ENCODE measurements at regions not wholly inside any gene's neighbourhood (a gene's known extent, or its start where the extent isn't known, plus 50 kb on each side); places are given as distances from the start of the nearest gene placed in this dataset.
"Not testable (repeated sequence)": the region's sequence is repeated elsewhere in the genome, so short reads cannot be mapped to it uniquely, and the experiment has no call there.

GRCh38 chr12:90687682-90688081 lies 267.3 kb downstream of the CCER1 start:
- not testable (repeated sequence) for DNase-seq

GRCh38 chr12:90683871-90684270 lies 271.1 kb downstream of the CCER1 start:
- DNase-seq = no peak

- peak; percentile 8 for DNase-seq
These were observed 272.6 kb downstream of the CCER1 start for GRCh38 chr12:90682398-90682797.

GRCh38 chr12:90679674-90680073 lies 275.3 kb downstream of the CCER1 start:
- no peak for DNase-seq

GRCh38 chr12:90677552-90677951 lies 277.4 kb downstream of the CCER1 start:
- no peak for DNase-seq

GRCh38 chr12:90677055-90677454 lies 277.9 kb downstream of the CCER1 start:
- no peak for DNase-seq

GRCh38 chr12:90675106-90675505 lies 279.9 kb downstream of the CCER1 start:
- no peak for DNase-seq

GRCh38 chr12:90672081-90672480 lies 282.9 kb downstream of the CCER1 start:
- no peak for DNase-seq

- DNase-seq = not testable (repeated sequence)
These were observed 291.0 kb downstream of the CCER1 start for GRCh38 chr12:90663949-90664348.

GRCh38 chr12:90659060-90659459 lies 295.9 kb downstream of the CCER1 start:
- DNase-seq = no peak

GRCh38 chr12:90653040-90653439 lies 301.9 kb downstream of the CCER1 start:
- no peak for DNase-seq

- DNase-seq = no peak
These were observed 302.7 kb downstream of the CCER1 start for GRCh38 chr12:90652280-90652679.

- no peak for DNase-seq
These were observed 309.8 kb downstream of the CCER1 start for GRCh38 chr12:90645181-90645580.

GRCh38 chr12:90631591-90632212 lies 323.3 kb downstream of the CCER1 start:
- DNase-seq = no peak

GRCh38 chr12:90630006-90630405 lies 325.0 kb downstream of the CCER1 start:
- DNase-seq = no peak

GRCh38 chr12:90628213-90628612 lies 326.8 kb downstream of the CCER1 start:
- DNase-seq = no peak

GRCh38 chr12:90627180-90627896 lies 327.6 kb downstream of the CCER1 start:
- DNase-seq = no peak

- DNase-seq = no peak
These were observed 332.5 kb downstream of the CCER1 start for GRCh38 chr12:90622431-90622830.

GRCh38 chr12:90621927-90622326 lies 333.0 kb downstream of the CCER1 start:
- DNase-seq = peak; percentile 10

GRCh38 chr12:90619943-90620342 lies 335.0 kb downstream of the CCER1 start:
- no peak for DNase-seq

- no peak for DNase-seq
These were observed 336.4 kb downstream of the CCER1 start for GRCh38 chr12:90618586-90618985.

GRCh38 chr12:90611891-90612290 lies 343.1 kb downstream of the CCER1 start:
- DNase-seq = no peak

GRCh38 chr12:90611048-90611447 lies 343.9 kb downstream of the CCER1 start:
- DNase-seq = no peak

- no peak for DNase-seq
These were observed 361.2 kb downstream of the CCER1 start for GRCh38 chr12:90593596-90594295.
